NCI-H2171 (cell line): ENCODE measurements at regions not wholly inside any gene's neighbourhood (a gene's known extent, or its start where the extent isn't known, plus 50 kb on each side); places are given as distances from the start of the nearest gene placed in this dataset.

Experiments used
- DNase-seq: peaks from one replicate; lab custom pipeline; 2025; lab: John Stamatoyannopoulos, UW

- DNase-seq: no peak
Measured at GRCh38 chr4:124478470-124478869, 234.1 kb downstream of the ANKRD50 start.

DNA sequence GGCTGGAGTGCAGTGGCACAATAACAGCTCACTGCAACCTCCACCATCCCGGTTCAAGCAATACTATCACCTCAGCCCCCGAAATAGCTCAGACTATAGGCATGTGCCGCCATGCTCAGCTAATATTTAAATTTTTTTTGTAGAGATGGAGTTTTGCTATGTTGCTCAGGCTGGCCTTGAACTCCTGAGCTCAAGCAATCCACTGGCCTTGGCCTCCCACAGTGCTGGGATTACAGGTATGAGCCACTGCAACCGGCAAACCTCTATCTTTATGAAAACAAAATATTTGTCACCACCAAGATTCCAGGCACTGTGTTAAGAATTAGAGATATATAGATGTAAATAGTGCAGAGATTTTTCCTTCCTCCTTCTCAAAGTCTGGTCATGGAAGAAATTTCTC lies 232.5 kb downstream of the ANKRD50 start:
- no peak for DNase-seq

DNA sequence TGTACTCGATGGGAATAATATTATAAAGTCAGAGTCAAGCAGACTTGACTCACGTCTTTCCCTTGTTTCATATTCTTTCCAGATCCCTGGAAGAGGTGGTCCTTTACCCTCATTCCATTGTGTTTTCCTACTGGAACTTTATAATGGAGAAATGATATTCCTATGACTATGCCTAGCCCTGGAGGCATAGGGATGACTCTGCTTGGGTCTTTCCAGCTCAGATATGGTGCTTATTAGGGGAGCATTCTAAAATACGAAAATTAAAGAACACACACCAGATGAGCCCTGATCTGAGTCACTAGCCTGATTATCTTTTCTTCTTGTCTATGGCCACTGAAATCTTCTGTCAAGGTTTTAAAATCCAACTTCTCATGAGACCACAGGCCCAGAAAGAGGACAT lies 231.4 kb downstream of the ANKRD50 start:
- DNase-seq: no peak

GRCh38 chr4:124483048-124483906 lies 229.3 kb downstream of the ANKRD50 start:
- no peak for DNase-seq

GRCh38 chr4:124484008-124484407 lies 228.5 kb downstream of the ANKRD50 start:
- DNase-seq: no peak

GRCh38 chr4:124484940-124485339 lies 227.6 kb downstream of the ANKRD50 start:
- no peak for DNase-seq

DNA sequence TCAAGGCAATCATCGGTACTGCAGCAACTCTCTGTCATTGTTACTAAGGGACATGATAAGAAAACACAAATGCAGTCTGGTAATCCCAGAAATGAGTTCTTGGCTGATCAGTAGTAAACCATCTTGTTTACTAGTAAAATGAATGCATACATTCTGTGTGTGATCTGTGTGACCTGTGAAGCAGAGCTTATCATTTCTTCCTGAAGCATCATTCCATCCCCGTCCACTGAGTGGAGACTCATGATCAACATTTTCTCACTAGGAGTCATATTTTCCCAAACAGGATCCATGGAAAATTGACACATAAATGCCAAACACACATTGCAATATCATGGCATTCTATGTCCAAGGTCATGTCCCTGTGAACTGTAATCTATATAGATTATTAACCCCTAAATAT lies 226.1 kb downstream of the ANKRD50 start:
- DNase-seq: no peak

- DNase-seq: no peak
Measured at GRCh38 chr4:124487651-124488050, 224.9 kb downstream of the ANKRD50 start.

DNA sequence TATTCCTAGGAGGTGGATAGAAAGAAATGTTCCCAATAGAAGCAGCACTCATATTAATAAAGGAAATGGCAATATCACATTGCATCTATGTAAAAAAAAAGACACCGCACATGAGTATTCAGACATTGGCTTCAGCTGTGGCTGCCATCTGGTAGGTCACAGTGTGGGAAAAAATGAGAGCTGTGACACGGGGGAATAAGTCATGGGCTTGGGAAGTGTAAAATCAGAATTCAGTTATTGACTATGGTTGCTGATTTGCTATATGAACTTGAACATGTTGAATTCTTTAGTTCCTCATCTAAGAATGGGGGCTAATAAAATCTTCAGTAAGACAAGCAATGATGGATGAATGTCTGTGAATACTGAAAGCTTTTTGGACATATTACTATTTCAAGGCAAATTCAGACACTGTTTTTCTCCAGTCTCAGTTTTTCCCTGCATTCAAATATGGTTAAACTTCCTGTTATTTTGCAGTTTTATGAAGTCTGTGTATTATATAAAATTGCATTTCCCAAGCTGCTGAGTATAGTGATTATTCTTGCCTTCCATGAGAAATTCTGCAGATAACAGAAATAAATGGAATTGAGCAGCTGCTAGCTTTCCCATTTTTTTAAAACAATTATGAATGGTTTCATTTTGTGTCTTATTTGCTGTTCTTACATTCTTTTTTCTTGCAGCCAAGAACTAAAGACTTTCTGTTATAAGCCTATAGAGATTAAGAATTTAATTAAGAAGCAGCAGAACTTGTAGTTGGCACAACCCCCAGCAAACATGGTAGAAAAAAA lies 221.0 kb downstream of the ANKRD50 start:
- no peak for DNase-seq

DNA sequence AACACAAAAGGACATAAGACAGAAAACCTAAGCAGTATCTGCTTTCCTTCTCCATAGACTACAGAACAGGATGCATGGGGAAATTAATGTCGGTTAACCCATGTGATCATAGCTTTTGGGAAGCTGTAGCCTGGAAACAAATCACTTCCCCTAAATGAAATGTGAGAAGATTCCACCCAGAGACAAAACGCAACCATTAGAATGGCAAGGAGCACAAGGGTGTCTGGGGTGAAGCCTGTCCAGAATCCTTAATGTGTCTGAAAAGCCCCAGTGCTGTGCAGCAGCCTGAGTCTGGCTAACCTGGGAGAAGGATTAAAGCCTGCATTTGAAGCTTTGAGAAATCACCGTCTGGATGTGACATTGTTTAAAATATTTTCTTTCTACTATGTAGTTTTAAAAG lies 213.3 kb downstream of the ANKRD50 start:
- DNase-seq: no peak

GRCh38 chr4:124501576-124501975 lies 211.0 kb downstream of the ANKRD50 start:
- DNase-seq: no peak

- DNase-seq: no peak
Measured at GRCh38 chr4:124504431-124504830, 208.1 kb downstream of the ANKRD50 start.

DNA sequence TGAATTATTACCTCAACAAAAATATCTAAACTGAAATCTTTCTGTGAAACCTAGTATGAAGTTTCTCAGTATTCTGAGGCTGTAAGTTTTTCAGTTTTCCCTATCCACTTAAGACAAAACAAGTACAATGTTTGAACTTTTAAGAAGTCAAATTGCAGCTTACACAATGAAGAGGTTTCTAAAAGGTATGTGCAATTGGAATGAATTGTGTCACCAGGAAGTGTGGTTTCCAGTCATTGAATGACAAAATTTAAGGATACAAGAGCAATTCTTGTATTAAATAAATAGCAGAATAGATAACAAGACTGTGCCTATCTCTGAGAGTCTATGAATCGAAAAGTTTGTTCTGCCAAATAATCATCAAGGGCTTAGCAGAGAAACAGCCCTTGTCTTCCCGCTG lies 207.3 kb downstream of the ANKRD50 start:
- DNase-seq: no peak

DNA sequence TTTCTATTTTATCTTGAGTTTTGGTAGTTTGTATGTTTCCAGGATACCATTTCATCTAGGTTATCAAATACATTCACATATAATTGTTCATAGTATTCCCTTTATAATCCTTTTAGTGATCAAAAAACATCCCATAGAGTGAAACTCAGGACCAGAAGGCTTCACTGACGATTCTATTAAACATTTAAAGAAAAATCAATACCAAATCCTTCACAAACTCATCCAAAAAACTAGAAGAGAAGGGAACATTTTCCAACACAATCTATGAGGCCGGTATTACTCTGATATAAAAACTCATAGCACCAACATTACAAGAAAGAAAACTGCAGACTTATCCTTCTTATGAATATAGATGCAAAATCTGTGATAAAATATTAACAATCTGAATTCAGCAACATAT lies 203.4 kb downstream of the ANKRD50 start:
- DNase-seq: no peak

DNA sequence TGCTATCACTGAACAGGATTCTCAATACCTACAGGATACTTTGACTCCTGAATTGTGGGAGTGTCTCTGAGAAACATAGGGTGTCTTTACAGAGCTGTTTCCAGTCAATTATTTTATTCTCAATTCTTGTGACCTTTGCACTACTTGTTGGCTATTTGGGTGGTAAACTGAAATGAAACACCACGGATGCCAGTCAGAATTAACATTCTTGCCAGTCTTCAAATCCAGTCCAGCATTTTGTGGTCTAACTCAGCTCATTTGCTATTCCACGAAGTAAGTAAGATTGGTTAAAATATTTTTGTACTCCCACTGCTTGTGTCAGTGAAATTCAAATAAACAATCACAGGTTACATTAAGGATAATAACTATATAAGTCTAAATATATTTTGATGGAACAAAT lies 197.9 kb downstream of the ANKRD50 start:
- DNase-seq: no peak

DNA sequence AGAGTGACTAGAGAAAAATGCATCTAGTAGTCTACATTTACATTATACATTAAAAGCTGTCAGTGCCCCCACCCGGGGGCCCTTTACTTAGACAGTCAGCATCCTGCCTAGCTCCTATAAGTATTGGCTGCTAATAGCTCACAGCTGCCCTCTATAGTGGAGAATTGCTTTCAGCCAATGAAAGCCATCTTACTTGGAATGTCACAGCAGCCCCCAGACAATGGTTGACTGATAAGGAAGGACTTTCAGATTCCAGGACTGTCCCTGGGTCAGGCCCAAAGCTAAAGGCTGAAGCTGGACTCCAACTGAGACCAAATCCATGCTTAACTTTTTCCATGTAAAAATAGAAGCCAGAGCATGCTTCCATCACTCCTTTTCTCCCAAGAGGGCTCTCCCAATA lies 196.9 kb downstream of the ANKRD50 start:
- DNase-seq: no peak

DNA sequence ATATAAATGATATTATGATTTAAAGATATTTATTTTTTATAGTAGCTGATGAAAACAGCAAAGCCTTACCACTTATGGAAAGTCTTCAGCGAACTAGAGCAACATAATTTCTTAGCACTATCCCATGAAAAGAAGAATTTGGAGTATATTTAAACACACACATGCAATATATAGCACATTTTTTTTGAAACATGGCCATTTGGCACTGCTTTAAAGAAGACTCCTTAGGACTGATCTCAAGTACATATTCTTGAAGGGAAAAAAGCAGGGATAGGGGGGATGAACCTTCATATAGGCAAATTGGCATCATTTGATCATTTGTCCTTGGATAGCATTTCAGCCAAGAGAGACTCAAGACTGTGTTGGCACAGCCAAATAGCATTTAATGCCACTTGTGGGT lies 193.3 kb downstream of the ANKRD50 start:
- DNase-seq: no peak

DNA sequence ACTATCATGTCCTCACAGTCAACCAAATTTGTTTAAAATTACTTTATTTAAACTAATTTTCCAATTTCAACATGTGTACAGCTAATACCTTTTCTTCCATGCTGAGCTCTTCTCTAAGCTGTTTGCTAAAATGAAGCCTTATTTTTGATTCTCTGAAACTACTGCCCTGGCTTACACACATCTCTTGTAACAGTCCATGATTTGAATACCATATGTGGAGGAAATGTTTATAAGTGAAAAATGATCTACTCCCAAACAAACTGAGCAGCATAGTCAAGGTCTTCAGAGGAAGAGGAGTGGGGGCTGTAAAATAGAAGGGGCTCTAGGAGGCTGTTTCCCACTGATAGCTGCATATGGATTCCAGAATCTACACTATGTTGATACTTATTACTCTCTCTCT lies 188.7 kb downstream of the ANKRD50 start:
- no peak for DNase-seq

DNA sequence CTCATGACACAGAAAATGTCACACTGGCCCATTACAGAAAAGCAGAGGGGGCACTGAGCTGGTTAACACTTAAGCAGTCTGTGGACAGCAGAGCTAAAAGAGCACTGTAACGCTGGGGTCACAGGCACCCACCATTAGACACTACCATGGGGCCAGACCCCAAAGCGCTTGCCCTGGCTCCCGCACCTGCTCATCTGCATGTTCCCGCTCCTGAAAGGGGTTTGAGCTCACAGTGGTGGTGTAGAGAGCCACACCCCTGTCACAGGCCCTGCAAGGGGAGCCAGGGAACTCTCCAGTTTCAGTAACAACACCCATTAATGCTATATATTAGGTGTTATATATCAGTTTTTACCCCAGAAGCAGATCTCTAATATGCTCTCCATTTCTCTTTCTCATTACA lies 187.0 kb downstream of the ANKRD50 start:
- no peak for DNase-seq

DNA sequence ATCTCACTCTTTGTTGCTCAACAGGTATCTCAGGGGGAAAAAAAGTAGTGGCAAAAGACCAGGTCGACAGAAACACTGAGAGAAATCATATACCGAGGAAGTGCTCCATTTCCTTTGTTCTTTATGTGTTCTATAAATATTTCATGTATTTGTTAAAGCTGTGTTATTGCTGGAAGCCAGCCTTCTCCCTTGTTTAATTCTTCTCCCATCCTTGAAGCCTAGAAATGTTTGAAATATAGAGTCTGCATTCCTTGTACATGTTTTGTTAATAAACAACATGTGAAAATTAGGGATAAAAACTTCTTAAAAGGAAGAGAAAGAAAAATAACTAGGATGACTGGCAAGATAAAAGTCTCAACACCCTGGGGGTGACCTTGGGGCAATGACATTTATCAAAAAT lies 186.2 kb downstream of the ANKRD50 start:
- no peak for DNase-seq

DNA sequence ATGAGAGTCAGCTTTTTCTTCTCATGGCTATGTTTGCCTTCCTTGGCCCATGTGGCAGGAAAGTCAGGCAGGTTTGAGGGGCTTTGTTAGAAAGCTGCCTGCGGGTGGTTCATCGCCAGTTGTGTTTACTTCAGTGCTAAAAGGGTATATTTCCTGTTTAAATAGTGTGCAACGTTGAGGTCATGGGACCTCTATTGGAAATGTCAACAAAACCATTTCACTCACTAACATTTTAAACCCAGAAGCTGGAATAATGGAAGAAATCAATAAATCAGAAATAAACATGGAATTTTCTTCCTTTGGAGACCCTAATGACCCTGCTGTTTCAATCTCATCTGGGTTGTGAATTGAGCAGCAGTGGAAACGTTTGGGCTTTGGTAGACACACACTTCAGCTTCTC lies 185.8 kb downstream of the ANKRD50 start:
- no peak for DNase-seq

GRCh38 chr4:124527364-124527763 lies 185.2 kb downstream of the ANKRD50 start:
- DNase-seq: no peak

- no peak for DNase-seq
Measured at GRCh38 chr4:124529131-124529530, 183.4 kb downstream of the ANKRD50 start.
